Loucy (cell line): ENCODE measurements at regions not wholly inside any gene's neighbourhood (a gene's known extent, or its start where the extent isn't known, plus 50 kb on each side); places are given as distances from the start of the nearest gene placed in this dataset.

Experiments used
- H2AFZ ChIP-seq: fragments of 200-600 bp; sonication (generic); 2 replicates; pipeline ENCODE4 v1.6.0; 2016; ENCODE audit warnings: antibody characterized with exemption, mild to moderate bottlenecking, low read length, moderate library complexity
- H3F3A ChIP-seq: fragments of 200-600 bp; 2 replicates; pipeline ENCODE4 v1.6.0; 2016; ENCODE audit warnings: antibody characterized with exemption, low read depth, mild to moderate bottlenecking
- H3K27me3 ChIP-seq: fragments of 200-600 bp; sonication (generic); 2 replicates; pipeline ENCODE4 v1.6.1; 2014; ENCODE audit warnings: low read length, mild to moderate bottlenecking; ENCODE audit not compliant: insufficient read depth, poor library complexity, severe bottlenecking
- H3K36me3 ChIP-seq: fragments of 200-600 bp; sonication (generic); 2 replicates; pipeline ENCODE4 v1.6.1; 2016; ENCODE audit warnings: low read length; ENCODE audit not compliant: insufficient read depth
- H3K4me1 ChIP-seq: fragments of 200-600 bp; sonication (generic); 2 replicates; pipeline ENCODE4 v1.5.1; 2014; ENCODE audit warnings: low read length, mild to moderate bottlenecking; ENCODE audit not compliant: insufficient read depth, poor library complexity, severe bottlenecking
- H3K4me2 ChIP-seq: fragments of 200-600 bp; sonication (generic); 2 replicates; pipeline ENCODE4 v1.6.0; 2014; ENCODE audit warnings: antibody characterized with exemption, low read length, low read depth, mild to moderate bottlenecking; ENCODE audit not compliant: poor library complexity, severe bottlenecking
- H3K4me3 ChIP-seq: fragments of 200-600 bp; sonication (generic); 2 replicates; pipeline ENCODE4 v1.5.1; 2014; ENCODE audit warnings: low read length, mild to moderate bottlenecking, mixed read lengths; ENCODE audit not compliant: poor library complexity, severe bottlenecking
- H3K79me2 ChIP-seq: fragments of 200-600 bp; sonication (generic); 2 replicates; pipeline ENCODE4 v1.6.1; 2014; ENCODE audit warnings: low read length; ENCODE audit not compliant: insufficient read depth
- H3K9ac ChIP-seq: fragments of 200-600 bp; sonication (generic); 2 replicates; pipeline ENCODE4 v1.6.0; 2014; ENCODE audit warnings: mild to moderate bottlenecking, low read depth, low read length, moderate library complexity; ENCODE audit not compliant: poor library complexity, severe bottlenecking
- H3K9me2 ChIP-seq: fragments of 200-600 bp; sonication (generic); replicated peaks from 2 replicates; pipeline ENCODE4 v1.6.1; 2016; ENCODE audit warnings: low read depth, low read length, mixed read lengths
- H3K9me3 ChIP-seq: fragments of 200-600 bp; sonication (generic); 2 replicates; pipeline ENCODE4 v1.6.1; 2014; ENCODE audit warnings: mild to moderate bottlenecking, antibody characterized with exemption, low read length, low read depth; ENCODE audit not compliant: insufficient read depth
- H4K20me1 ChIP-seq: fragments of 200-600 bp; sonication (generic); 2 replicates; pipeline ENCODE4 v1.6.0; 2014; ENCODE audit warnings: antibody characterized with exemption, low read length, mild to moderate bottlenecking; ENCODE audit not compliant: insufficient read depth, poor library complexity, severe bottlenecking
- EZH2phosphoT487 ChIP-seq: fragments of 200-600 bp; IDR thresholded peaks from 2 replicates; pipeline ENCODE4 v1.6.1; 2018; ENCODE audit warnings: antibody characterized with exemption, mild to moderate bottlenecking, moderate library complexity, borderline replicate concordance
- TF ChIP-seq, protein P1 (sequence below): fragments of 200-600 bp; sonication (generic); conservative IDR thresholded peaks from 2 replicates; pipeline ENCODE4 v1.5.1; 2014; ENCODE audit warnings: mild to moderate bottlenecking, antibody characterized with exemption, low read length

DNA sequence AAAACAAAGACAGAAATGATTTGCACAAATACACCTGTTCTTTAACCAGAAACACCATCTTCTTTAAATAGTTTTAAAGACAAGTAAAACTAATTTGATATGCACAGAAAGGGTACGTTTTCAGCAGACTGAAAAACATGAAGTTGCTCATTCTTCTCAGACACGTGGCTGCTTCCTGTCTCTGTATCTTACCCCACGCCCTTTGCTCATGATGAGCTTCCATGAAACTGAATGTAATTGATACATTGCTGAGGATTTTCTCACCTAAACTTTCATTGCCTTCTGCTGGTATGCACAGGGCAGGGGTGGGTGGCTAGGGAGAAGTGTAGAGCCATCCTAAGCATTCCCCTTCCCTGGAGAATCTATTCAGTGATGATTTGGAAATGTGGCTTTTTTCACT is 644.3 kb downstream of the BCL11A start:
- no peaks in the 10 kb centered on the region for H3K79me2 ChIP-seq
- H3K9ac ChIP-seq, result no peak overlapping the region
- no peaks in the 10 kb centered on the region for H3K9me2 ChIP-seq
- no peaks in the 10 kb centered on the region for H3K27me3 ChIP-seq
- H4K20me1 ChIP-seq, result no peaks in the 10 kb centered on the region
- no peaks in the 10 kb centered on the region for H3K36me3 ChIP-seq
- H3K4me3 ChIP-seq, result no peak overlapping the region
- no peaks in the 10 kb centered on the region for H3F3A ChIP-seq
- no peaks in the 10 kb centered on the region for H3K9me3 ChIP-seq
- TF ChIP-seq EZH2phosphoT487, result no peak
- TF ChIP-seq, protein P1, sequence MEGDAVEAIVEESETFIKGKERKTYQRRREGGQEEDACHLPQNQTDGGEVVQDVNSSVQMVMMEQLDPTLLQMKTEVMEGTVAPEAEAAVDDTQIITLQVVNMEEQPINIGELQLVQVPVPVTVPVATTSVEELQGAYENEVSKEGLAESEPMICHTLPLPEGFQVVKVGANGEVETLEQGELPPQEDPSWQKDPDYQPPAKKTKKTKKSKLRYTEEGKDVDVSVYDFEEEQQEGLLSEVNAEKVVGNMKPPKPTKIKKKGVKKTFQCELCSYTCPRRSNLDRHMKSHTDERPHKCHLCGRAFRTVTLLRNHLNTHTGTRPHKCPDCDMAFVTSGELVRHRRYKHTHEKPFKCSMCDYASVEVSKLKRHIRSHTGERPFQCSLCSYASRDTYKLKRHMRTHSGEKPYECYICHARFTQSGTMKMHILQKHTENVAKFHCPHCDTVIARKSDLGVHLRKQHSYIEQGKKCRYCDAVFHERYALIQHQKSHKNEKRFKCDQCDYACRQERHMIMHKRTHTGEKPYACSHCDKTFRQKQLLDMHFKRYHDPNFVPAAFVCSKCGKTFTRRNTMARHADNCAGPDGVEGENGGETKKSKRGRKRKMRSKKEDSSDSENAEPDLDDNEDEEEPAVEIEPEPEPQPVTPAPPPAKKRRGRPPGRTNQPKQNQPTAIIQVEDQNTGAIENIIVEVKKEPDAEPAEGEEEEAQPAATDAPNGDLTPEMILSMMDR, result no peak
- H2AFZ ChIP-seq, result no peak overlapping the region
- peaks cover 24% of the 10 kb centered on the region for H3K4me1 ChIP-seq
- H3K4me2 ChIP-seq, result peak overlapping the region; percentile 6

DNA sequence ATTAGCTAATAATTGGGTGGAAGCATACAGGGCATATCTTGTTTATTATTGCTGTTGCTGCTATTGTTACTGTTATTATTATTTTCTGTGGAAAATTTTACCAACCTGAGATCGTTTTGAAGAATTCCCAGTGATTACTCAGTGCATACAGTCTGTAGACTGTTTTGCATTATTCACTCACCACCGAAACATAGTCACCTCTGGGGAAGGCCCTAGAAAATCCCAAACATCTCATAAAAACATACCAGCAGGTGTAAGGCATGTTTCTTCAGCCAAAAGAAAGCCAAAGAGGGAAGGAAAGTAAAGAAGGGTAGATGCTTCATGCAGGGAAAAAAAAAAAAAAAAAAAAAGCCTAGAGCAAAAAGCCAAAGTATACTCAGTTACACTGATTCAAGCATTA is 647.7 kb downstream of the BCL11A start:
- Histone ChIP-seq H3K4me3 (no peak overlapping the region), H3K9me3 (no peaks in the 10 kb centered on the region), H3K27me3 (no peaks in the 10 kb centered on the region), H2AFZ (no peak overlapping the region), H3K4me1 (peaks cover 21% of the 10 kb centered on the region), H3K79me2 (no peaks in the 10 kb centered on the region), H3K9me2 (no peaks in the 10 kb centered on the region), H4K20me1 (no peaks in the 10 kb centered on the region), H3K9ac (no peak overlapping the region), H3K36me3 (no peaks in the 10 kb centered on the region), H3F3A (no peaks in the 10 kb centered on the region), H3K4me2 (no peak overlapping the region)
- TF ChIP-seq, protein P1, result no peak
- TF ChIP-seq EZH2phosphoT487, result no peak

DNA sequence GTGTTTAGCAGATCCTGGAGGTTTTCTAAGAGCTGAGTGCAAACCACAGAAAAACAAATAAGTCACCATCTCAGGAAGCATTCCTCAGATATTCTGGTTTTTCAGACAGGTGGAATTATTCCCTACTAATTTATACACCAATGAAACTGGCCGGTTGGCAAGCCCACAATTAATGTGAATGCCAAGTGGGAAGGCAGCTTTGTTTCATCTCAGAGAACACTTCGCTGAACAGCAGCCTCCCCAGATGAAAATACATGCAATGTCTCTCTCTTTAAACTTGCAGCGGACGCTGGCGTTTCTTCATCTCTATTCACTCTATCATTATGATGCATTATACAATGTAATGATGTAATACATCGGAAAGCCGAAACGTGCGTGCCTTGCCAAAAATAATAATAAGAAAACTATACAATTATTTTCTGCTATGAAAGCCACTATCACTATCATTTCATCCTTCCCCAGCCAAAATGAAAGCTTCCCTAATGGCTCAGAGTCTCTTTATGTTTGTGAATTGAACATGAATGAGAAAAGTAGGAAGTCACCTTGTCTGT is 649.4 kb downstream of the BCL11A start:
- no peak overlapping the region for H3K4me2 ChIP-seq
- no peak overlapping the region for H3K9ac ChIP-seq
- H3F3A ChIP-seq, result no peaks in the 10 kb centered on the region
- H3K27me3 ChIP-seq, result no peaks in the 10 kb centered on the region
- H4K20me1 ChIP-seq, result no peaks in the 10 kb centered on the region
- H3K4me1 ChIP-seq, result peaks cover 7% of the 10 kb centered on the region
- no peaks in the 10 kb centered on the region for H3K36me3 ChIP-seq
- no peak overlapping the region for H2AFZ ChIP-seq
- no peaks in the 10 kb centered on the region for H3K9me2 ChIP-seq
- H3K4me3 ChIP-seq, result no peak overlapping the region
- H3K79me2 ChIP-seq, result no peaks in the 10 kb centered on the region
- no peaks in the 10 kb centered on the region for H3K9me3 ChIP-seq
- no peak for TF ChIP-seq EZH2phosphoT487
- TF ChIP-seq, protein P1, result no peak
